GM18909 (cell line): ENCODE measurements at regions not wholly inside any gene's neighbourhood (a gene's known extent, or its start where the extent isn't known, plus 50 kb on each side); places are given as distances from the start of the nearest gene placed in this dataset.

Source experiments
- ATAC-seq: cut with Tn5 transposase; IDR thresholded peaks from one replicate; pipeline ENCODE4 v1.9.1; 2021; ENCODE audit warnings: mild to moderate bottlenecking; ENCODE audit not compliant: unreplicated experiment, poor library complexity

GRCh38 chr15:96703091-96703490, 372.6 kb downstream of the NR2F2 start:
- ATAC-seq = no peak

DNA sequence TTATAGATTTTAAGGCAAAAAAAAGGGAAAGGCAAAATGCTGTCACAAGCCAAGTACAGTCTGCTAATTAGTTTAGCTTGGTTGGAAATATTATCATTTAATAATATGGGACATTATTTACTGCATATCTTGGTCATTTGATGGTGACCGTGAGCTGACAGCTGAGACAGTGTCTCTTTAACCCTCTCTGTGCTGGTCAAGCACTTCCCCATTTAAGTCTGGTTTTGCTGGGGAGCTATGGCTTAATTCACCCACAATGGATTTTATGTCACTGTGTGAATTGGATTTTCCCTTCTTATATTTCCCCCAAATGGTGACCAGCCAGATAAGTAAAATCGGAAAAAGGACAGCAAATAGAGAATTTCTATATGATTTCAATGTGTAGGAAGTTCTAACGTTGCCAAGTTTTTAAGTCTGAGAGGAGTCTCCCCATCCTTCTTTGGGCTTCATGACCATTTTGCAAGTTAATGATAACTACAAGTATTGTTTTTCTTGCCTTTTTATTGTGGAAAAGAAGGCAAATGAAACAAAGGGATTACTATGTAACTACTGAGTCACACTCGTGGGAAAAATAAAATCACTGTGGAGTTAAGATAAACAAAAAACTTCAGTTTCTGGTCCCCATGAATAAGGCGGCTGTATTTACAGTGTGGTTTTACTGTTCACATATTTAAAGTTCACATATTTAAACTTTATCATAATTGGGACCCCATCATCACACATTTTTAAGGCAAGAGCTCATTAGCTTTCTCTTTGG, 373.5 kb downstream of the NR2F2 start:
- ATAC-seq = no peak

DNA sequence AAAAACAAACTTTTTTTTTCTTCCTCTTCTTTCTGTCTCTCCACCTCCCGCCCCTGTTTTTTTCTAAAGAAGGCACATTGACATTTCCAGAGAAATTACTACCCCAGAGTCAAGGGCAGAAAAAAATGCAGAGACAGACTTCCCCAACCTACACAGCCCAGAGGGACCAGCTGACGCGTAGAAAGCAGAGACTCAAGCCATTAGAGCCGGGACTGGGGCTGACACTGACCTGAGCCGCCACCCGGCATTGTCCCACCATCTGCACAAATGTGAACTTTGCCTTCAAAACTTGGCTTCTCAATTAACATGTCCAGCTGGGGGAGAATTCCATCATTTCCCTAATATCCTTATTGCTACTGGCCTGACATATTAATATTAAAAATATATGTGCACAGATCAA, 385.6 kb downstream of the NR2F2 start:
- no peak for ATAC-seq

DNA sequence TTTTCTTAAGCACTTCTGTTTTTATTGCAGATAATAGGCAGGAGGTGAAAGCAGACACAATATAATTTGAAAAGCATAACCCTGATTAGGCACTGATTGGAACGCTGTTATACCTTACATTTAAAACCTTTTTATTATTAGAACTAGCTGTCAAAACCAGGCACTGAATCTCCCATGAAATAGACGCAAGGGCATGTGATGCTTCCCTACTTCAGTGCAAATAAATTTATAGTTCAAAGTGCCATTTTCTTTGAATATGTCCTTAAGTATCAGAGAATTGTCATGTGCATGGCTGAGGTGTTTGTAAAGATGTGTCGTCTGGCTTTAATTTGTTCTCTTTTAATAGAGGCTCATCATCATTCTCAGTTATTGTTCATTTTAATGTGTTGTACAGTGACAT, 386.0 kb downstream of the NR2F2 start:
- ATAC-seq = no peak

- ATAC-seq = no peak
Observed at GRCh38 chr15:96720251-96720650, 389.8 kb downstream of the NR2F2 start.

GRCh38 chr15:96720656-96721055, 390.2 kb downstream of the NR2F2 start:
- ATAC-seq = no peak

DNA sequence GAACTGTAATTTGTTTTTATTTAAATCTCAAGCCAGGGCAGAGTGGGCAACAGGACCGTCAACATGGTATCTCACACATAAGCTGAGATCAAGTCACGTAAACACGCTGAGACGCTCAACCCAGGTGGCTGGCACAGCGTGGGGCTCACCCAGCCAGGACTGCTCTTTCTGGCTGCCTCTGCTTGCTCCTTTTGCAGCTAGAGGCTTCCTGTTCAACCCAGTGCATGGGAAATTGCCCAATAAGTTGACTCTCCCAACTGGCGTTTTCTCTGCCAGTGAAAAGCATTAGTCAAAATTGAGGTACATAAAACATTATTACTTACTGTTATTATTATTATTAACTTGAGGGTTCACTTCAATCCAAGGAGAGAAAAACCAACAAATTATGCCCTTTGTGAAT, 398.1 kb downstream of the NR2F2 start:
- ATAC-seq = no peak

DNA sequence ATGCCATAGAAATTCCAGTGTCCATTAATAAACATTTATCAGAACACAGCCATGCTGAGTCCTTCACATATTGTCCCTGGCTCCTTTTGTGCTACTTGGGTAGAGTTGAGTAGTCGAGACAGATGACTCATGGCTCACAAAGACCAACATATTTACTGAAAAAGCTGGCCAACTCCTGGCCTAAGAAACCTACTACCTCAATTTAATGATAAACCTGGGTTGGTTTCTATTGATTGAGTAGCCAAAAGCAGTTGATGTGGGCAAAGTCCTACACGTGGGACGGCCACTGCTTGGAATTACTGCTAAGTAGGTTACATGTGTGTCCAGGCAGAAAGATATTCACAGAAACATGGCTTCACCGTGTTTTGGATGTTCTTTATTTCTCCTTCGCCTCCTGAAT, 402.2 kb downstream of the NR2F2 start:
- ATAC-seq = no peak

DNA sequence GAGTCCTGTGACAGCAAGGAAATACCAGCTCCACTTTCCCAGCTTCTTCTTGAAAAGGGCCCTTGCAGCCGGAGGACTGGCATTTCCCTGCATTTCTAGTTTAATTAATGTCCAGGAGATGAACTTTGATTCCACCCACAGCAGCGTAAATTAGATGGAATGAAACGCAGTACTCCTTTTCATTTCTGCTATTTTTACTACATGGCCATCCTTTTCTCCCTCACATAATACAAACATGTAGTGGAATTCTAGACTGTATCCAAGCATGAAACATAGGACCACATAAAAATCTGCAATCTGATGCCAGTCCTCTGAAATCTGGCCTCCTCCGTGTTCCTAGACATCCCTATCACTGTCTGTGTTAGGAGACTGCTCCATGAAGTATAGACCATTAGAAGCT, 403.2 kb downstream of the NR2F2 start:
- ATAC-seq = no peak

- no peak for ATAC-seq
Observed at GRCh38 chr15:96735632-96736240, 405.2 kb downstream of the NR2F2 start.

DNA sequence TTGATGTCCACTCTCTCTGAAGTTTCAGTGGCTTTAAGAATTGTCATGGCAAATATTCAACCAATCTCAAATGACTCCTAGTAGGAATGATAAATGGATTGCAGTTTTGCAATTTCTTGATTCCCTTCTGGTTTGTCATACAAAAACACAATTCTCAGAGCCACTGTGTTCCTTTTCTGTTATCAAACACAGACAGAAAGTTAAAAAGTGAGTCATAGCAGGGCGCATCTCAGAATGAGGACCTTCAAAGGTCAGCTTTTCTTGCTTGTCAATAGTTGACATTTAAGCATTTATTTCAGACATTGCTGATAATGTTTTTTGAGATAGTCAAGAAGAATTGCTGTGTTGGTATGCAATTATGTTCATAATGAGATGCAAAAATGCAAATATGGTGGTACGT, 405.9 kb downstream of the NR2F2 start:
- no peak for ATAC-seq

GRCh38 chr15:96737408-96737807, 406.9 kb downstream of the NR2F2 start:
- no peak for ATAC-seq

- no peak for ATAC-seq
Observed at GRCh38 chr15:96746665-96747064, 416.2 kb downstream of the NR2F2 start.

DNA sequence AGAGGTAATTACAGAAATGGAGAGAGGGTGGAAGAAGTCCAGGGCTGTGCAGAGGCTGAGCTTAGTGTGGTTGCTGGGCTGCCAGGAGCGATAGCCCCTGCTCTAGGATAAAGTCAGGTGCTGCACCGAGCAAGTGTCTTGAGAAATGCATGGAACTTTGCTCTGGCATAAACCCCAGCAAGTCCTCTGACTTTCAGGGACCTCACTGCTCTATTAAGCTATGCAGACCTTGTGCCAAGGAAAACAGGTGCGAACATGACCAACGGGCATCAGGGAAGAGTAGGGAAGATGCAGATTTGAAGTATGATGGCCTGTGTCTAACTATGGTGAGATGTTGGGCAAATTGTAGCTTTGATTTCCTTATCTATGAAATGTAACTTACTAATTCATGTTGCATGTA, 416.8 kb downstream of the NR2F2 start:
- ATAC-seq = no peak

- ATAC-seq = no peak
Observed at GRCh38 chr15:96750361-96750760, 419.9 kb downstream of the NR2F2 start.

DNA sequence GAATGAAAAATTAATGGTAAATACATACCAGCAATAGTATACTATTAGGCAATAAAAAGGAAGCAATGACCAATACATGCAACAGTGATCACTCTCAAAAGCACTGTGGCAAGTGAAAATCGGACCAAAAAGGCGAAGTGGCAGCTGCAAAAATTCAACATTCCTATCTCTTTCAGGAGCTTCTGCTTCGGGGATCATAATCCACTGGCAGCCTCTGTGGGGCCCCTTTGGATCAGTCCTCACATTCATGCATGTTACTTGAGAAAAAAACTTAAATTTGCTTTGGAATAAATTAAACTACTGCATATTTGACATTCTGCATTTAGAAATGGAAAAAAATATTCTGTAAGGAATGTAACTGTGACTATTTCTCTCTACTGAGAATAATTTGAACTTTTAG, 425.6 kb downstream of the NR2F2 start:
- ATAC-seq = no peak

GRCh38 chr15:96756656-96757055, 426.2 kb downstream of the NR2F2 start:
- no peak for ATAC-seq

GRCh38 chr15:96762566-96762965, 432.1 kb downstream of the NR2F2 start:
- ATAC-seq = no peak

- ATAC-seq = no peak
Observed at GRCh38 chr15:96764501-96764900, 434.0 kb downstream of the NR2F2 start.

DNA sequence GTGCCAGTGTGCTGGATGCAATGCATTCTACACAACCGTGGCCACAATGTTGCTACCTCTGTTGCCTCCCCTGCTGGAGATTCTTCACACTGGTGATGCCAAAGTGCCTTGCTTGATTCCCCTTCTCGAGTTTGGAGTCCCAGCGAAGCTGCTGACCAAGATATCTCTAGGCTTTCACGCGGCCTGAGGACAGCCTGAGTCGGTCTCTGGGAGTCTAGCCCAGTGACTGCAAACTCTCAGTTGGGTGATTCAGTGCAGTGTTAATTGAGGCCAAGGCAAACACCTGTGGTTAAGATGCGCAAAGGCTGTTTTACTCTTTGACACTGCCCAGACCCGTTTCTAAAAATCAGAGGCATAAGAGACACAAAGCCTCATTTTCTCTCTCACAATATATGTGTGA, 434.4 kb downstream of the NR2F2 start:
- no peak for ATAC-seq

DNA sequence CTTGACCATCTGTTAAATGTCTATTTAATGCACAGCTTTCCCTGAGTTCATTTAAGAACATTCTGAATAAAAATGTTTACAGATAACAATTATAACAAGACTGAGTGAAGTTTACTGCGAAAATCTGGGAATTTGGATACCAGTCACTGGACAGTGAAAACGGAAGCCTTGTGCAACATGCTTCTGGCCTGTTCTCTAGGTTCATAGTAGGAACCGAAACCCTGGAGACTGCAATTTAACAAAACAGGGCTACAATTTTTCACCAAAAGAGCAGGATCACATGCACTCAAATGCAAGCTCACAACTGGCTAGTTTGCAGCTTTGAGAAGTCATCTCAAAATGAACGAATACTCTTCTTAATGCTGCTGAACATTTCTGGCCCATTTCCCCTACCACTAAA, 435.9 kb downstream of the NR2F2 start:
- no peak for ATAC-seq

DNA sequence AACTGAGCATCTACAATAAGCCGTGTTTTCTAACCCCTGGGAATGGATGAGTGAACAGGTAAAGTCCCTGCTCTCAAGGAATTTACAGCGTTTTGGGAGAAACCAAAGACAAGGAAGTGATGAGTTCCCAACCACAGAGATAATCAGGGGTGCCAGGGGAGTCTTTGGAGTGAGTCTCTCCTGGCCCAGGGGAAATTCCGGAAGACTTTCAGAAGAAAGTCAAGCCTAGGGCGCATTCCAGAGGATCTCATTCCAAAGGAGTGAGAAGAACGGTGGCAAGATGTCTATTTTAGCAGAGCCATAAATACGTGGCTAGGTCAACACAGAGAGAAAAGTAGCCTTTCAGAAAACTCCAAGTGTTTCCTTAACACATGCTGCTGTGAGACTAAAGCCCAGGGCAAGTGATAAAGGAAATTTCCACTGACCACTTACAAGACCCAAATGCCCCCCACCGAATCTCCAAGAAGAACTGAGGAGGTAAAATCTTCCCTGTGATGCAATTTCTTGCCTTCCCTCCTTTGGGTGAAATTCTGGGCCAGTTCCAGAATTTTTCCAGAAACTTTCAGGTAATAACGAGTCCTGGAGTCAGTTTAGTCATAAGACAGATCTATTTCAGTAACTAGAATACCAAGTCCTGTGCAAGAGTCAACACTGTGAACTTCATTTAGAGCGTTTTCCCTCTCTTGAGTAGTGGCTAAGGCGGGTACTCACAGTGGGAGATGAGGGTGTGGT, 437.4 kb downstream of the NR2F2 start:
- ATAC-seq = no peak
